Daoy (cell line): ENCODE measurements at regions not wholly inside any gene's neighbourhood (a gene's known extent, or its start where the extent isn't known, plus 50 kb on each side); places are given as distances from the start of the nearest gene placed in this dataset.
"Not testable (repeated sequence)": the region's sequence is repeated elsewhere in the genome, so short reads cannot be mapped to it uniquely, and the experiment has no call there.

ENCODE experiments used
- DNase-seq: peaks from one replicate; pipeline ENCODE4 v3.0.0-alpha.2; 2015; ENCODE audit warnings: low read depth

DNA sequence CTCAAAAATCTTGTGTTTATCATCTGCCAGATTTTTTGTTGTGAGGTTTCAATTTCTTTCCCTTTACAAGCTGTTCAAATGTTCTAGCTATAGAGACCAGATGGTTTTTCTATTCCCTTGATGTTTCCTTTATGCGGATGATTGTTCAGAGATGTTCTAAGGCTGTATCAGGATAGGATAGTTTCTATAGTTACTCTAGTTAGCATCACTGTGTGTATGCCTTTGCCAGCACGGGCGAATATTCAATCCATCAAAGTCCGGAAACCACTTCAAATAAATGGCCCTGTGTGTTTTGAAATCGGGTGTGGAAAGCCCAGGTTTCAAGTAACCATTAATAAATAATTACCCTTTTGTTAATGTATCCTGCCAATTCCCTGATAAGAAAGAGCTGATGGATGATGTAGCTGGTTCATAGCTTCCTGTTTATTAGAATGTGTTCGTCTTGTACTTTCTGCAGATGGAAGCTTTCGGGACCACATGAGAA lies 149.8 kb upstream of the PRKCQ start:
- no peak for DNase-seq

DNA sequence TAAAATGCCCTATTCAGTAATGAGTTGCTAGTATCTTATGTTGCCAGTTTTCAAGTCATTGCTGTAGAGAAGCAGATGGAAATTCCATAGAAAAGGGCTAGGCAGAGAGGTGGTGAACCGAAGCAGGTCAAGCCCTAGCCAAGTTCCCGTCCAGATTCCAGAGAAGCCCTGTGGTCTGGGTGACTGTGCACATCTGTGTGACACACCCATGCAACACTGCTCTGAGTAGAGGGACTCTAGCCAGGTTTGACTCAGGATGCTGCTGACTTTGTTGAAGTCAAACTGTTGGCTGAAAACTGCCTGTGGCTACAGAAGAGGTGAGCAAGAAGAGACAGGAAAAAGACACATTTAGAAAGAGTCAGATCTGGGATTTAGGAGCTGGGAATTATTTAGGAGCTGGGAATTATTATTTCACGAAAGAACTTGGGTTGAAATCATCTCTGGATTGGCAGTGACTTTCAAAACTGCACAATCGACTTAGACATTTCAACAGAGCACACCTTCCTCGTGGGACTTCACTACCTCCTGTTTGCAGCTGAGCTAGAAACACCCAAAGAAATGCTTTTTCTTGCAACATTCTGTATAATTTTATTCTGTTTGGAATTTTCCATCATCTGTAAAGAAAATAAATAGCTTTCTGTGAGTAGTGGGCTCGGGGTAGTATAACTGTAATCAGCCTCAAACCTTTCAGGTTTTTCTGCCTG lies 149.1 kb upstream of the PRKCQ start:
- DNase-seq = peak; percentile 54

DNA sequence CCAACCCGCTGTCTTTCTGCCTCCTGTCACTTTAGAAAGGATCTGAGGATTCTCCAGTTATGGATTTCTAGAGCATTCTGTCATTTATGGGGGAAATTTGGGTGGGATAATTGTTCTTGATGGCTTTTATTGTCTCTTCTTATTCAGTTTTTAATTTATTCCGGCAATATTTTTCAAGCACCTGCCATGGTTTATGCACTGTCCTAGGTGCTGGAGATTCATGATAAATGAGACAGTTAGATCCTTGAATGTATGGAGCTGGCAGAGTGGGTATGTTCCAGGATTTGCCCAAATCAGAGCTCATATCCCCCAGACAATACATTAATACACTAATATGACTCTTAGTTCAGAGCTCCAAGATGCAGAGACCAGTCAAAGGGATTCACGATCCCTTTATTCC lies 146.8 kb upstream of the PRKCQ start:
- DNase-seq = no peak

DNA sequence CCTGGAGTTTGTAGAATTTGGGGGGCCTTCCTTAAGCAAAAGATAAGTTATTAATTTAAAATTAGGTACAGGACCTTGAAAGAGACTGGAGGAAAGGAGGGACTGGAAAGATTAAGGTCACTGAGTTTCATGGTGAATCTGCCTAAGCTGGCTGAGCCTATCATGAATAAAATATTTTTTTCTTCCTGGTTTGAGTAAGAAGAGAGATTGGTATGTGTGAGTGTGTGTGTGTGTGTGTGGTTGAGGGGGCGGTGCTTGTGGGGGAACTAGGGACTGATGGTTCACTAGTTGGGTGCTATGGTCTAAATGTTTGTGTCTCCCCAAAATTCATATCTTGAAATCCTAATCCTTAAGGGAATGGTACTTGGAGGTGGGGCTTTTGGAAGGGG lies 142.5 kb upstream of the PRKCQ start:
- DNase-seq = peak; percentile 33

DNA sequence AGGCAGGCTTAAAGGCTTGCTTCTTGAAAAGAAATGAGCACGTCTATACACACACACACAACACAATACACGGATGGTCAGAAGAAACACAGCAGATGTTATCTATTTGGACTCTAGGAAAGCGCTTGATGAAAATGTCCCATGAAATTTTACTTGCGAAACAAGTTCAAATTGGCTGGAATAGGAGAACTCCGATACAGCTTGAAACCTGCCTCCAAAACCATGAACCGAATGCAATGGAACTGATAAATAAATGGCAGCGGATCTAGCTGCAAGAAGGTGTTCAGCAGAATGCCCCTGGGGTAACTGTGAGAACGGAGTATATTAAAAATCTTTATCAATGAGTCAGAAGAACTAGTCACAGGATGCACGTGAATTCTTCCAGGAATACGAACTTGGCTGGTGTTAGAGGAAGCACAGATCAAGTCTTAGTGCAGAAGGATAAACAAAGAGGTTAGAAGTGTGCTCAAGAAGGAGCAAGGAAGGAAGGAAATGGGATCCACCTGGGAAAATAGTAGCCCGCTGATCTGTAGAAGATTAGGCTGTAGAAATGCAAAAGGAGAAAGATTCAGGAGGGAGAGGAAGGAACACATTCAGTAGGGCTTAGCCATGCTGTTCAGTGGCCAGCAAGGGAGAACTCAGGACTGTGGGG lies 142.0 kb upstream of the PRKCQ start:
- peak; percentile 82 for DNase-seq

DNA sequence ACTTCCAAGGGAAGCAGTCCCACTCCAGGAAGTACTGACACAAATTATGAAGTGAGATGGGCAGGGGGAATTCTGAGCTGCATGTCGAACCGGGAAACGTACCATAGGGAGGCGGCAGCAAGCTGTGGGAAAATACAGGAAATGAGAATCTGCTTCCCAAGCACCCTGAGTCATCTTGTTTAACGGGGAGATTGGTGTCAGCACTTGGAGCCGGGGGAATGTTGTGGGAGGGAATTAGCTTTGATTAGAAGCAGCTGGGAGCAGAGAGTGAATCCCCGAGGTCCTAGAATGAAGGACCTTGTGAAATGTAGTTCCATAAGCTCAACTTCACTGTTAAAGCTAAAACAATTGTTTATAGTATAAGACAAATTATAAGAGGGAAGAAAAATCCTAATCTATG lies 141.4 kb upstream of the PRKCQ start:
- peak; percentile 90 for DNase-seq

DNA sequence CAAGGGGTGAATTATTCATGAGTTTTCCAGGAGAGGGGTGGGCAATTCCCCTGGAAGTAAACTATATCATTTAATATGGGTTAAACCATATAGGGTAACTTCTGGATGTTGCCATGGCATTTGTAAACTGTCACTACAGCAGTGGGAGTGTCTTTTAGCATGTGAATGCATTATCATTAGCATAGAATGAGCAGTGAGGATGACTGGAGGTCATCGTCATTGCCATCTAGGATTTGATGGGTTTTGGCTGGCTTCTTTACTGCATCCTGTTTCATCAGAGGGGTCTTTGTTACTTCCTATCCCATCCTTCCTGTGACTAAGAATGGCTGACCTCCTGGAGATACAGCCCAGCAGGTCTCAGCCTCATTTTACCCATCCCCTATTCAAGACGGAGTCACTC lies 139.5 kb upstream of the PRKCQ start:
- DNase-seq = no peak

DNA sequence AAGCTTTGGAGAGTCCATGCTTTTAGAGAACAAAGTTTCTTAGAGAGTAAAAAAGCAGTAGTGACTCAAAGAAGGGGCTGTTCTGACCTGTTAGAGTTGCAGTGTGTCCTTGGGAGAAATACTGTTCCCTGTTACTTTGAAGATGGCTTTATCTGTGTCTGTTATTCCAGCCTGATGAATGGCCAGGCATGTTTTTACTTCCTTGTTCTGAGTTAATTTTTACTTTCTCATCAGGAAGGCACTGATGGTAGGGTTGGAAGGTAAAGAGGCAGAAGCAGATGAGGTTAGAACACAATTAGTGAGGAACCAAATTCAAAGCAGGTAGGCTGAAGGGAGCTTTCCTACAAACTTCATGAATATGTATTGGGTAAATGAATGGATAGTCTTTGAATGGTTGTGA lies 138.5 kb upstream of the PRKCQ start:
- no peak for DNase-seq

DNA sequence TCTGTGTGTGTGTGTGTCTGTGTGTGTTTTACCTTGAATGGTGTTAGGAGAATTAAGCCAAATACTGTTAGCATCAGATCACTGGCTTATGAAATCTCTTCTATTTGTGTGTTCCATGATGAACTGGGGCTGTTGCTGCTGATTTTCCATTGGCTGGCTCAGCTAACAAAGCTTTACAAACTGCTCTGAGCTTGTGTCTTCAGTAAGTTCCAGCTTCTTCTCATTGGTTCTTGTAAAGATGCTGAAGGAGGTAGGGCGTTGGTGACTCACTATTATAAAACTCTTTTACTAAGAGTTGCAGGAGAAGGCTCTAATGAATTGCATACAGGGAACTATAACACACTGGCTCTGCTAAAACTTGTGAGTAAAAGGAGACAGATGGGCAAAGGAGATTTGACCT lies 136.4 kb upstream of the PRKCQ start:
- DNase-seq = no peak

DNA sequence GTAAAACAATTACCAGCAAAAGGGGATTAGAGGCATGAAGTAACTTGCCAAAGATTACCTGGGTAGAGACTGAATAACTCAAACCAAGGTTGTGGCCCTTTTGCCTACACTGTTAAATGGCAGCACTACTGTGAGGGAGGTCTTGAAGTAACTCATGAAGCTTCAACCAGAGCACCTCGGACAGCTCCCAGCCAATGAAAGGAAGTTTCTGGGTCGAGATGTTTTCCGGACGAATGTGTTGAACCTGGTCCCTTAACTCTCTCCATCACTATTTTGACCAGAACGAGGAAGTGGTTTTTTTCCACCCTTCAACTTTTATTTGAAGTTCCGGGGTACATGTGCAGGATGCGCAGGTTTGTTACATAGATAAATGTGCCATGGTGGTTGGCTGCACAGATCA lies 133.6 kb upstream of the PRKCQ start:
- no peak for DNase-seq

DNA sequence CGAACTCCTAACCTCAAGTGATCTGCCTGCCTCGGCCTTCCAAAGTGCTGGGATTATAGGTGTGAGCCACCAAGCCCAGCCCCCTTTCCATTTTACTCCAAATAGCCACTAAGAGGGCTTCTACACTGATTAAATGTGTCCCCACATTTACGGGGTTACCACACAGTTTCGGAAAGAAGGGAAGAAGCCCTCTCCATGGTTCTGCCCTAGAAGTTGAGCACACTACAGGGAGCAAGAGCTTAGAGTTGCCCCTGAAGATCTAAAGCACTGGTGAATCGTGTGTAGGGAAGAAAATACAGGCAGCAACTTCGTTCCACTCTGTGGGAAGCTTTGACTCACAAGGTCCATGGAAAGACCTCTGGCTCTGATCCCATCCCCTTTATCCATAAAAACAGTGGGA lies 133.0 kb upstream of the PRKCQ start:
- DNase-seq = no peak

DNA sequence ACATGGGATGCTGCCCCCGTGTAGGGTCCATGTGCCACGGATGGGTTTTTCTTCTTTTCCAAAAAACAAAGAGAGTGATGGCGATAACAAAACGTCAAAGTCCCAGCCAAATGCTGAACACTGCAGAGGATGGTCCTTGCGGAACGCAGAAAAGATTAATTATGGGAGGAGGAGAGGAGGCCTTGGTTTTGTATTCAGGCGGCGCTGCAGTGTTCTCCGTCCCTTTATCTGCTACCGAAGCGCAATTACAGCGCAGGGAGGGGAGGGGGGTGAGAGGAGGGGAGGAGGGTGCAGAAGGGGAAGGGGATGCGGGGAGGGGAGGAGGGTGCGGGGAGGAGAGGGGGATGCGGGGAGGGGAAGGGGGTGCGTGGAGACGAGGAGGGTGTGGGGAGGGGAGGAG lies 131.8 kb upstream of the PRKCQ start:
- DNase-seq = no peak

DNA sequence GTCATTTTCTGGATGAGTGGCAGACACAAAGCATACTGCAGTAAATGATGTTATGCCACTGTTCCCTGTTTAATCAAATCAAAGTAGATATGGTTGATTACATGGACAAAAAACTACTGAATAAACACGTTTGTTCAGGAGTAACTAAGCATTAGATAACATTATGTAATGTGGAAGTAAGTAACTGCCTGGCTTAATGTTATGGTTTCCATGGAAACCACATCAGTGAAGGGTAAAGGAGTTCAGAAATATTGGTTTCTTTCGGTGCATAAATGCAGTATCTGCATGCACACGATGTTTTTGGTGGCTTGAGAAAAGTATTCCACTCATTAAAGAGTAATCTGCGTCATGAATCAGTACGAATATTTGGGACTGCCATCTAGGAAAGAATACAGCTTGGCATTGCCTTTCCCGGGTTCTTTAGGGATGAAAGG lies 131.3 kb upstream of the PRKCQ start:
- no peak for DNase-seq

DNA sequence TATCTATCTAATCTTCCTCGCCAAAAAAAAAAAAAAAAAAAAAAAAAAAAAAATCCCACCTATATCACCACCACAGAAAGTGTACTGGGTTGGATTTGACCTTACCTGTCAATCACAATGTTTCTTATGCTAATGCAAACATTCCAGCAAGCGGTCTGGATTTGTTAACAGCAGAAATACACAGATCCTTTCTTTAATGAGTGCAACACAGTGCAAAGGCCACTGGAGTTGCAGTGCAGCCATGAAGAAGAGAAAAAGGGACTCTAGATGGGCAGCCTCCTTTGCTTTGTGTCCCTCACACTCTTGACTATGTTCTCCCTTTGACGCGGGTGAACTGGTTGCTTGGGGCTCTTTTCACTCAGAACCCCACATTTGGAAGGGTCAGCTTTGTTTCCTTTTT lies 127.3 kb upstream of the PRKCQ start:
- DNase-seq = no peak

DNA sequence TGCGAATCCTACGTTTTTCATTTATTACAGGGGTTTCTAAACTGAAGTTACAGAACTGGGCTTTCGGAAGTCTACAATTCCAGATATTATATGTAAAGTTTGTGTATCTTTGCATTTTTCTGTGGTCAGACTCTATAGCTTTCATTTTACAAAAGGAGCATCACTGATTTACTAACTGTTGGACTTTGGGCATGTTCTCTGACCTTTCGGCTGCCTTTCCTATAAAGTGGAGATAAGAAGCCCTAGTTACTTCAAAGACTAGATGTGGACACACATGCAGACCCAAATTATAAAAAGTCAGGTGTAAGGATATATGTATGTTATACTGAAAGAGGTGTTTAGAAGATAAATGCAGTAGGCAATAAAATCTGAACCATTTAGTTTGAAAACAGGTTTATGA lies 126.6 kb upstream of the PRKCQ start:
- DNase-seq = no peak

DNA sequence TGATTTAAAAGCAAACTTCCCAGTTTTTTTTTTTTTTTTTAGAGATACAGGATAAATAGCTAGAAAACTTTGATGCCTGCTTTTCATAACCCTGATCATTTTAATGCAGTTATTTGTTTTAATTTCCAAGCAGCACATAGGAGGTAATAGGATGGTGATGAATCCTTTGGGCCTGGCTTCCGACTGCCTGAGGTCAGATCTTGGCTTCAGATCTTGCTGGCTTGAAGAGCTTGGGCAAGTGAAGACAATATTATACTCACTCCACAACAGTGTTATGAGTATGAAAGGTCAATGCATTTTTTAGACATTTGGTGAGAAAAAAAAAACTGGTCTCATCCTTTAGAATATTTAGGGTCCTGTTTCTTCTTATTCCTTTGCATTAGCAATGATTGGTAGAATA lies 124.8 kb upstream of the PRKCQ start:
- no peak for DNase-seq

DNA sequence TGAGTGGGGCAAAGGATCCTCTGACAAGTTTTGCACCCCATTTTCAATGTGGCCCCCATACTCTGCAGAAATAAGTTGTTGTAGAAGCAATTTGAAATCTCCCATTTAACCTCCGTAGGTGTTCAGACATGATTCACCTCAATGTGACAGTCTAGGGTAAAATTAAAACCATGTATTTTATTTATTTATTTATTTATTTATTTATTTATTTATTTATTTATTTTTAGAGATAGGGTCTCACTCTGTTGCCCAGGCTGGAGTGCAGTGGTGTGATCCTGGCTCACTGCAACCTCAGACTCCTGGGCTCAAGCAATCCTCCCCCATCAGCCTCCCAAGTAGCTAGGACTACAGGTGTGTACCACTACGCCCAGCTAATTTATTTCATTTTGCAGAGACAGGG lies 122.8 kb upstream of the PRKCQ start:
- not testable (repeated sequence) for DNase-seq

DNA sequence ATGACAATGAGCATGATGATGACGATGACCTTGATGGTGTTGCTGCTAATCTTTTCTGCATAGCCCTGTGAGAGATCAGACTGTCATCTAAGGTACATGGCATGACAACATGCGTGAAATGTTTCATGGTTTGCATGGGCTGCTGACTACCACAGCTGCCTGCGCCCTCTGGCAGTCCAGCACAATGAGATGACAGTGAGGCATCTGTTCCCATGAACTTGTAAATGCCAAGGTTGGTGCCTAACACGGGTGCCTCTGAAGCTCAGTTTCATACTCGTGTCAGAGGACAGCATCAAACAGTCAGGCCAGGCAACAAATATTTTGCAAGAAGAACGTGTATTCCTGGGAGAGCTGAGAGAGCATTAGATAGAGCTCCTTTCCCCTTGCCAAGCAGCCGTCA lies 122.0 kb upstream of the PRKCQ start:
- no peak for DNase-seq

DNA sequence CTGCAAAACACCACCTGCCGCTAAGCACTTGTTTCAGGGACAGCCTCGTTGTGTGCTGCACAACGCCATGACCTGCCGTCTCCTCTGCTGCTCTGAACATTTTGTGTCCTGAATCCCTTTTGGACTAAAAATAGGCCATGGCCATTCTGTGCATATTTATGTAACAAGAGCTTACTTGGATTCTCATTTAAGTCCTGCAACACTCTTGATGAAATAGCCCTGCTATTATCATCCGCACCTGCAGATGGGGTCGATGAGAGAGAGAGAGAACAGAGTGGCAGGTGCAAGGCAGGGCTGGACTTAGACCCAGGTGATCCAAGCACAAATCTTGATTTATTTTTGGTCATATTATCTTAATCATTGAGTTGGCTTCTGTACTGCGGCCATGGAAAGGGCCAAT lies 121.2 kb upstream of the PRKCQ start:
- DNase-seq = no peak

DNA sequence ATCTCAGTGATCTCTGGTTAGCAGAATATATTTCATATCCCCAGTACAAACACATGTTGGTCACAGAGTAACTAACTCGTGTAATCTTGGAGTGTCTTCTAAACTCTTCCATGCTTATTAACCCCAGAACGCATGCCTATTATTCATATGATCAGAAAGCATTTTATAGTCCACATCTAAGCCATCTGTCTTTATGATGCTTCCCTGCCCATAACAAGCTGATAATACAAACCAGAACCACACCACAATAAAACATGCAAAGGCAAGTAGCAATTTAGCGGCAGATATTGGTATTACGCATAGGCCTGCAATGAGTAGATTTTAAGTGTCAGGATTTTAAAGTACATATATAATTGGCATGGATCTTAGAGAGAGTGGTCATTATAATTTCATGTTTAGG lies 120.0 kb upstream of the PRKCQ start:
- no peak for DNase-seq

DNA sequence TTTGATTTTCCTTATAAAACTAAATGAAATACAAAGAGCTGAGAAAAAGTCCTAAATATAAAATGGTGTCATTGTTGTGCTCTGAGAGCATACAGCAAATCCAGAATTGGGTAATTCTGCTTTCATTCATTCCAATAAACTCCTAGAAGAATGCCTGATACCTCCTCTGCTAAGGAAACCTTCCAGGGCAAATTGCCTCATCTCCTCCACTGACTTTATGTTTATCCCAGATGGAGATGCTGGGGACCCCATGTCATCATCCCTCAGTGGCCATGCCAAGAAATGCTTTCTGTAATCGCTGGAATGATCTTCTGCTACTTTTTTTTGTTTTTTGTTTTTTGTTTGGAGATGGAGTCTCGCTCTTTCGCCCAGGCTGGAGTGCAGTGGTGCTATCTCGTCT lies 119.3 kb upstream of the PRKCQ start:
- no peak for DNase-seq

DNA sequence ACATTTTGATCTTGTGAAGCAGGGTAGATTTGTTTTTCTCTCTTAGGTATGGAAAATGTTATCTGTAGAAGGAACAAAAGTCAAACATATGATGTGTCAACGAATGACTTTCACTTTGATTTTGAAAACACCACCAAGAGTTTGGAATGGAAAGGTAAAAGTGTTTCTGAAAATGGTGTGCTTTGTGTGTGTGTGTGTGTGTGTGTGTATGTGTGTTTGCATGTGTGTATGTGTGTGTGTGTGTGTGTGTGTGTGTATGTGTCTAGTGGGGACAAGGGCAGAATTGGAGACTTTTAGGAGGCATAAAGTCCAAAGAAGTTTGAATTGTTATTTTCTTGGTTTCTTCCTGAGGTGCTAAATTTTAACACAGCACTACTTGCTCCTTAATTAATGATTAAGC lies 115.4 kb upstream of the PRKCQ start:
- no peak for DNase-seq

DNA sequence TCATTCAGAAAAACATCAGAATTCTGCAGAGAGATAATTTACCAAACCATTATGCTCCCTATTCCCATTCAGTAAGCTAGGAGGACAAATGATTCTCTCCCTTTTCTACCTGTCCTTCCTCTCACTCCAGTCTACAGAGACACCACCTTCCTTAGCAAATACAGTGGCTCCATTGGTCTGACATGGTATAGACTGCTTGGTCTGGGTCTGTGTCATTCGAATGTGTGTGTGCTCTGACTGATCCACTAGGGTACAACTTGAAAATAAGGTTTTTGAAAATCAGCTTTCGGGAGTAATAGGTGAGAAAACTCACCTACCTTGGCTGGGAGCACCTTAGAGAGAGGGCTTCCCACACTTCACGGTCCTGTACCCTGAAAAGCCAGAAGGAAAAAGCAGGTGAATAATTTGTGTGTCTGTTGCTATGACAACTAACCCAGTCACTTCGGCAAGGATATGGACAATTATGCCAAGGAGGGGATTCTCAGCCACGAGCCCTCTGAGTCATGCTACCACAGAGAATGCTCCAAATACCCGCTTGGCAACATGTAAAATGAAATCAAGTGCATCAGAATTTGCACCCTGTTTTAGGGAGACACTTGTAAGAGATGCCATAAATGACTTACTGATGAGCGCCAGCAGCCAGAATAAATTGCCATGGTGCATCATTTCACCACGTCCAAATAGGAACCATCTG lies 114.5 kb upstream of the PRKCQ start:
- DNase-seq = peak; percentile 77
